ENCODE measurements at regions not wholly inside any gene's neighbourhood (a gene's known extent, or its start where the extent isn't known, plus 50 kb on each side); places are given as distances from the start of the nearest gene placed in this dataset.
"Not testable (repeated sequence)": the region's sequence is repeated elsewhere in the genome, so short reads cannot be mapped to it uniquely, and the experiment has no call there.

GRCh38 chr6:139982195-139982594 is 607.7 kb upstream of the CITED2 start:
- peak in 1 of 2 donors; percentile 67 for DNase-seq (ENCODE audit: low read depth in 2 of 2)

GRCh38 chr6:139981768-139982181 is 607.3 kb upstream of the CITED2 start:
- peak in 1 of 2 donors; percentile 71 for DNase-seq (ENCODE audit: low read depth in 2 of 2)

- DNase-seq (ENCODE audit: low read depth in 2 of 2), result no peak
Measured at GRCh38 chr6:139981066-139981624, 606.7 kb upstream of the CITED2 start.

- not testable (repeated sequence) for DNase-seq (ENCODE audit: low read depth in 2 of 2)
Measured at GRCh38 chr6:139980631-139981030, 606.2 kb upstream of the CITED2 start.

GRCh38 chr6:139979021-139979725 is 604.7 kb upstream of the CITED2 start:
- no peak for DNase-seq (ENCODE audit: low read depth in 2 of 2)

GRCh38 chr6:139977887-139978332 is 603.5 kb upstream of the CITED2 start:
- DNase-seq (ENCODE audit: low read depth in 2 of 2), result peak in 1 of 2 donors; percentile 59

GRCh38 chr6:139973669-139974344 is 599.4 kb upstream of the CITED2 start:
- DNase-seq (ENCODE audit: low read depth in 2 of 2), result peak; percentile 82 to 96

GRCh38 chr6:139972116-139972515 is 597.7 kb upstream of the CITED2 start:
- DNase-seq (ENCODE audit: low read depth in 2 of 2), result no peak

- DNase-seq (ENCODE audit: low read depth in 2 of 2), result peak in 1 of 2 donors; percentile 49
Measured at GRCh38 chr6:139970591-139970991, 596.1 kb upstream of the CITED2 start.

GRCh38 chr6:139967497-139967896 is 593.0 kb upstream of the CITED2 start:
- peak in 1 of 2 donors; percentile 56 for DNase-seq (ENCODE audit: low read depth in 2 of 2)

GRCh38 chr6:139965393-139965792 is 590.9 kb upstream of the CITED2 start:
- DNase-seq (ENCODE audit: low read depth in 2 of 2), result peak; percentile 30 to 48

GRCh38 chr6:139964737-139965136 is 590.3 kb upstream of the CITED2 start:
- DNase-seq (ENCODE audit: low read depth in 2 of 2), result no peak

GRCh38 chr6:139962654-139963347 is 588.4 kb upstream of the CITED2 start:
- DNase-seq (ENCODE audit: low read depth in 2 of 2), result no peak

GRCh38 chr6:139961190-139961589 is 586.7 kb upstream of the CITED2 start:
- no peak for DNase-seq (ENCODE audit: low read depth in 2 of 2)

- no peak for DNase-seq (ENCODE audit: low read depth in 2 of 2)
Measured at GRCh38 chr6:139960671-139961070, 586.2 kb upstream of the CITED2 start.

GRCh38 chr6:139955366-139956155 is 581.1 kb upstream of the CITED2 start:
- DNase-seq (ENCODE audit: low read depth in 2 of 2), result peak in 1 of 2 donors; percentile 20

GRCh38 chr6:139954463-139955071 is 580.1 kb upstream of the CITED2 start:
- DNase-seq (ENCODE audit: low read depth in 2 of 2), result no peak

GRCh38 chr6:139953780-139954179 is 579.3 kb upstream of the CITED2 start:
- DNase-seq (ENCODE audit: low read depth in 2 of 2), result not testable (repeated sequence)

GRCh38 chr6:139951172-139951571 is 576.7 kb upstream of the CITED2 start:
- no peak for DNase-seq (ENCODE audit: low read depth in 2 of 2)

GRCh38 chr6:139944976-139945375 is 570.5 kb upstream of the CITED2 start:
- no peak for DNase-seq (ENCODE audit: low read depth in 2 of 2)

- DNase-seq (ENCODE audit: low read depth in 2 of 2), result no peak
Measured at GRCh38 chr6:139944131-139944530, 569.7 kb upstream of the CITED2 start.

All from dermis microvascular lymphatic vessel endothelial cell (primary cell).